Natural killer cell treated with Interleukin-12 subunit alpha and Interleukin-12 subunit beta and Interleukin-15 and Interleukin-18, amount 100 ng/mL, for 72 hours (primary cell): ENCODE measurements at regions not wholly inside any gene's neighbourhood (a gene's known extent, or its start where the extent isn't known, plus 50 kb on each side); places are given as distances from the start of the nearest gene placed in this dataset.
A peak's percentile ranks its signal among the peaks of the same experiment; 100 is the strongest.
"Not testable (repeated sequence)": the region's sequence is repeated elsewhere in the genome, so short reads cannot be mapped to it uniquely, and the experiment has no call there.

Source experiments
- ATAC-seq, 2 donors: fragments of 150-1000 bp; cut with Tn5 transposase in 1 of 2; sonication (Bioruptor Pico), chemical (Tn5 transposase) in 1 of 2; 2 replicates each; pipeline ENCODE4 v1.10.0; 2021
- DNase-seq: peaks from one replicate; pipeline ENCODE4 v3.0.0; 2022; ENCODE audit warnings: low spot score
- H3K27ac Mint-ChIP-seq, 2 donors: 1 replicate in 1 of 2; 2 replicates in 1 of 2; pipeline ENCODE4 v1.8.0; 2022; ENCODE audit warnings: mixed read lengths in 2 of 2, mild to moderate bottlenecking in 1 of 2, moderate library complexity in 1 of 2
- H3K27me3 Mint-ChIP-seq, 2 donors: 1 replicate in 1 of 2; 2 replicates in 1 of 2; pipeline ENCODE4 v1.8.0; 2022; ENCODE audit warnings: mixed read lengths in 2 of 2
- H3K36me3 Mint-ChIP-seq: one replicate; pipeline ENCODE4 v1.8.0; 2022; ENCODE audit warnings: mixed read lengths
- H3K4me1 Mint-ChIP-seq, 2 donors: 1 replicate in 1 of 2; 2 replicates in 1 of 2; pipeline ENCODE4 v1.8.0; 2022; ENCODE audit warnings: low read depth in 2 of 2, mixed read lengths in 2 of 2, mild to moderate bottlenecking in 1 of 2
- H3K4me3 Mint-ChIP-seq: one replicate; pipeline ENCODE4 v1.8.0; 2022; ENCODE audit warnings: mixed read lengths
- H3K9me3 Mint-ChIP-seq: 2 replicates; pipeline ENCODE4 v1.8.0; 2022; ENCODE audit warnings: mixed read lengths

DNA sequence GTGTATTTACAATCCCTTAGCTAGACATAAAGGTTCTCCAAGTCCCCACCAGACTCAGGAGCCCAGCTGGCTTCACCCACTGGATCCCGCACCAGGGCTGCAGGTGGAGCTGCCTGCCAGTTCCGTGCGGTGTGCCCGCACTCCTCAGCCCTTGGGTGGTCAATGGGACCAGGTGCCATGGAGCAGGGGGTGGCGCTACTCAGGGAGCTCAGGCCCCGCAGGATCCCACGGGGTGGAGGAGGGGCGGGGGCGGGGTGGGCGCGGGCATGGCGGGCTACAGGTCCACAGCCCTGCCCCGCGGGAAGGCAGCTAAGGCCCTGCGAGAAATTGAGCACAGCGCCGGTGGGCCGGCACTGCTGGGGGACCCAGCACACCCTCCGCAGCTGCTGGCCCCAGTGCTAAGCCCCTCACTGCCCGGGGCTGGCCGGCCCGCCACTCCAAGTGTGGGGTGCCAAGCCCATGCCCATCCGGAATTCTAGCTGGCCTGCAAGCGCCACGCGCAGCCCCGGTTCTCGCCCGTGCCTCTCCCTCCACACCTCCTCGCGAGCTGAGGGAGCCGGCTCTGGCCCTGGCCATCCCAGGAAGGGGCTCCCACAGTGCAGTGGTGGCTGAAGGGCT is 99.8 kb upstream of the STARD4 start:
- H3K4me3 Mint-ChIP-seq, H3K9me3 Mint-ChIP-seq, ATAC-seq, H3K27ac Mint-ChIP-seq, DNase-seq, H3K4me1 Mint-ChIP-seq, H3K36me3 Mint-ChIP-seq: not testable (repeated sequence)
- H3K27me3 Mint-ChIP-seq: peaks cover 2 to 10% of the 10 kb centered on the region in 2 donors

DNA sequence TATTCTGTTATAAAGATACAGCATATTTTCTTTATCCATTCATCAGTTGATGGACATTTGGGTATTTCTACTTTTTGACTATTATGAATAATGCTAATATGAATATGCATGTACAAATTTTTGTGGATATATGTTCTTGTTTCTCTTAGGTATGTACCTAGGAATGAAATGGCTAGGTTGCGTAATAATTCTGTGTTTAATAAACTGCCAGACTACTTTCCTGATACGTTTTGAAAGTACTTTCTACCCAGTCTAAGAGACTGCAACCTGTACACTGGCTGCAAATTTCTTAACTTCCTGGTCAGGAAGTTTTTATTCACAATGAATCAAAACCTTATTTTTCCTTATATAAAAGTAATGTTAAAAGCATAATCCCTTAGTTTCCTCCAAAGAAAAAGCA is 93.9 kb upstream of the STARD4 start:
- Mint-ChIP-seq H3K4me3 (no peak overlapping the region), H3K27ac (no peak overlapping the region), H3K27me3 (peaks cover 2 to 19% of the 10 kb centered on the region in 2 donors), H3K9me3 (no peaks in the 10 kb centered on the region), H3K4me1 (peaks cover 0 to 2% of the 10 kb centered on the region in 2 donors), H3K36me3 (peaks cover 4% of the 10 kb centered on the region)
- ATAC-seq (no peak), DNase-seq (no peak)

DNA sequence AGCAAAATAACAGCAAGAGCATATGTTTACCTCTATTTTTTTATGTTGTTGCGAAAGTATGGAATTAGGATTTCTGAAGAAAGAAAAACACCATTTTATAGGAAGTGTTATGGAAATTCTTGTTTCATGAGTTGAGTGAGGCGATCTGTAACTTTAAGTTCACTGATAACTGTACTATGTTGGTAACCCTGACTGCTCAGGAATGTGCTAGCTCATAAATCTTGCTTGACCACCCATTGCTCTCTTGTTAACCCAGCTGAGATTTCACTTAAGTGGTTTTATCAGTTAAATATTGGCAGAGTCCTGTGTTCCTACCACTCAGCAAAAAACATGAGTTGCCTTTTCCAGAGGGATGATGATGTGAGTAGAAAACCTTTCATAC is 91.1 kb upstream of the STARD4 start:
- DNase-seq: no peak
- Mint-ChIP-seq H3K36me3 (no peaks in the 10 kb centered on the region), H3K4me1 (peaks cover 0 to 2% of the 10 kb centered on the region in 2 donors), H3K27me3 (peaks cover 2 to 22% of the 10 kb centered on the region in 2 donors), H3K4me3 (no peak overlapping the region), H3K9me3 (no peaks in the 10 kb centered on the region), H3K27ac (no peak overlapping the region)
- no peak for ATAC-seq

DNA sequence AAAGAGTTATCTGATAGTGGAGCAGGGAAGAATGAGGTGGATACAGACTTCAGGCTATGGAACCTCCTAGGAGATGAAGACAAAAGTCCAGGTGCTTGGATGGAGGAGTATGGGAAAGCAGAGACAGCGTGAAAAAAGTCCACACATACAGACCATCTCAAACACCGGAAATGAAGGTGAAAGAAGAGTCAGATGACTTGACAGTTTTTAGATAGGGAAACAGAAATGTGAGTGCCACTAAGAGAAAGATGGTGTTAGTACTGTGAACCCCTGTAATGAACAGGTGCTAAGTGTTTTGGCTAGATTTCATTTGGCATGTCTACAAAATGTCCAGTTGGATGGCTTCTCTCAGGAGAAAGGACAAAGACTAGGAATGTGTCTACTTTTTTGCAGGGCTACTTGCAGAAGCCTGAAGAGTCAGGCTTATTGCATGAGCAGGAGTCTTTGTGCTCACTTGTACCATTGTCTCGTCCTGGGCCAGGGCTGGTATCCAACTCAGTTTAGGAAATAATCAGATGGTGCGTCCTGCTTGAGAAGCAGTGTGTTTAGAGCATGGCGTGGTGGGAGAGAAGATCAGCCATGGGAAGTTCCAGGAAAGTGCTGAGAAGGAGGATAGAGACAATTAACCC is 90.6 kb upstream of the STARD4 start:
- ATAC-seq (no peak), DNase-seq (no peak)
- H3K4me1 Mint-ChIP-seq: peaks cover 0 to 2% of the 10 kb centered on the region in 2 donors
- H3K36me3 Mint-ChIP-seq: no peaks in the 10 kb centered on the region
- no peaks in the 10 kb centered on the region for H3K9me3 Mint-ChIP-seq
- peaks cover 2 to 19% of the 10 kb centered on the region in 2 donors for H3K27me3 Mint-ChIP-seq
- H3K27ac Mint-ChIP-seq: peak overlapping the region in 1 of 2 donors; percentile 26
- no peak overlapping the region for H3K4me3 Mint-ChIP-seq

DNA sequence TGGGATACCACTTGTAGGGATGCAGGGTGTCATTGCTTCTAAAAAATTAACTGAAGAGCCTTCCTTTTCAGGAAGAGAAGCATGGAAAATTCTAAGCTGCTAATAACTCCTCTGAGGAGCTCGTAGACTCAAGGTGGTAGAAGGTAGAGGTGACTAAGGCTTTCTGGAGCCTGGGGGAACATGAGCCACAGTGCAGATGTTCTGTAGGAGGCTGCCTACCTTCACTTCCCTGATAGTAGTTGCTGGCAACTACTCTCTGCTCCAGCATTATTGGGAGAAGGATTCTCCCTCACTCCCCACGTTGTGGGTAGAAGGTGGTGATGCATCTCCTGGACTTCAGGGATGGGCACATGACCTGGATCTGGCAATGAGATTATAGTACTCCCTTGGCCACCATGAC is 86.7 kb upstream of the STARD4 start:
- ATAC-seq: no peak
- H3K27me3 Mint-ChIP-seq: peaks cover 2 to 16% of the 10 kb centered on the region in 2 donors
- peaks cover 0 to 2% of the 10 kb centered on the region in 2 donors for H3K4me1 Mint-ChIP-seq
- H3K36me3 Mint-ChIP-seq: no peaks in the 10 kb centered on the region
- DNase-seq: no peak
- H3K27ac Mint-ChIP-seq: no peak overlapping the region
- H3K4me3 Mint-ChIP-seq: no peak overlapping the region
- H3K9me3 Mint-ChIP-seq: no peaks in the 10 kb centered on the region

DNA sequence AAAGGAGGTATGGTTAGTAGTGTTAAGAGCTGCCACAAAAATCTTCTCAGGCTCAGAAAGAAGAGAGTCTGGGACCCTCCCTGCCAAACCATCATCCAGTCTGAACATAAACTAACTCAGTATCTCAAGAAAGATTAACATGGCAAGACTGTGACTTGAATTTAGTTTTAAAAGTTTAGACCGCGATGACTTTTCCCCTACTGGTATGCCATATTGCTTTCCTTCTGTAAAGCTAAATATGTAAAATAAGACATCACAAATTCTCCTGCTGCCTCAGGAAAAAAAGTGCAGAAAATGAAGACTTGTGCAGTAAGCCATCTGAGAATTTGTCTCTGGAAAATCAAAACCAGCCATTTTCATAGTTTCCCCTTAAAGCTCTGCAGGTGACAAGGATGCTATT is 85.2 kb upstream of the STARD4 start:
- DNase-seq: no peak
- Mint-ChIP-seq H3K9me3 (no peaks in the 10 kb centered on the region), H3K4me3 (no peak overlapping the region), H3K27me3 (peaks cover 2 to 16% of the 10 kb centered on the region in 2 donors), H3K4me1 (peaks cover 0 to 3% of the 10 kb centered on the region in 2 donors), H3K27ac (no peak overlapping the region), H3K36me3 (no peaks in the 10 kb centered on the region)
- no peak for ATAC-seq

DNA sequence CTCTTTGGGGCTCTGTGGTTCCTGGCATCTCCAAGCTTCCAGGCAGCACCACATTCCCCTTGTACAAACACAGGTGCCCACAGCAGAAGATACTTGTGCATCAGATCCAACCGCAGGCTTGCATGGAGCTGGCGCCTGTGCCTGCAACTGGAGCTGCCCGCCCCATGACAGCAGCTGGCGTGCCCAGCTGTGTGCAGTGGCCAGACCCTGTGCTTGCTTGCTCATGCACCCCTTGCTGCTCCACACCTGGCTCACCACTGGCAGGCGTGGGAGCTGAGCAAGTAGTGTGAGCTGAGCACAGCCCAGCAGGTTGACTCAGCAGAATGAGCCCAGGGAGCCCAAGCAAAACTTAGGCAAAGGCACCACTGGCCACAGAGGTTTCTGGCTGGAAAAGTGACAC is 84.4 kb upstream of the STARD4 start:
- Mint-ChIP-seq H3K36me3 (no peaks in the 10 kb centered on the region), H3K4me1 (peaks cover 0 to 3% of the 10 kb centered on the region in 2 donors), H3K4me3 (no peak overlapping the region), H3K27ac (no peak overlapping the region), H3K27me3 (peaks cover 2 to 10% of the 10 kb centered on the region in 2 donors), H3K9me3 (no peaks in the 10 kb centered on the region)
- DNase-seq (no peak), ATAC-seq (peak; percentile 33 to 36)

DNA sequence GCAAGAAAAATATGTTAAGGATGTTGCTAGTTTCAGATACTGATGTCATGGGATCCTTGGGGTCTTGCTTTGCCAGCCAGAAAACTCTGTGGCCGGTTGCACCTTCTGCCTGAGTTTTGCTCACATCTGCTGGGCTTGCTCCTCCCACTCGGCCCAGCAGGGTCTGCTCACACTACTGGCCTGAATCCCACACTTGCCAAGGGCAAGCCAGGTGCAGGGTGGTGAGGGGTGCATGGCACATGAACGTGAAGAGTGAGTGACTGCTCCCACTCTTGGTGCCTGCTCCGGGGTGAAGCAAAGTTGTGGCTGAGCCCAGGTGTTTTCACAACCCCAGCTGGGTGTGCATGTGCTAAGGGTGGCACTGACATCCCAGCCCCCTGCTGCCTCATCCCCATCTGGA is 83.1 kb upstream of the STARD4 start:
- DNase-seq (no peak), ATAC-seq (no peak)
- H3K36me3 Mint-ChIP-seq: no peaks in the 10 kb centered on the region

DNA sequence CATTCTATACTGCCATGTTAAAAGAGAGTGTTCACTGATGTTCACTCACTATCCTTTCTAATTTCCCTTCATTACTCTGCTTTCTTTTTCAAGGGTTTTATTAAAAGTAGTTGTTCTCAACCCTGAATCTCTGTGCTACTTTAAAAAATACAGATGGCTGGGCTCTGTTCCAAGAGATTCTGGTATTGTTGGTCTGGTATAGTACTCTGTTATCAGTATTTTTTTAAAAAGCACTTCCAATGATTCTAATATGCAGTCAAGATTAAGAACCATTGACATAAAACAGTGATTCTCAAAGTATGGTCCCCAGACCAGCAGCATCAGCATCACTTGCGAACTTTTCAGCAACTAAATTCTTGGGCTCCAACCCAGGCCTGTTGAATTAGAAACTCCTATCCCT is 77.0 kb upstream of the STARD4 start:
- H3K27me3 Mint-ChIP-seq: no peaks in the 10 kb centered on the region
- peaks cover 4% of the 10 kb centered on the region for H3K36me3 Mint-ChIP-seq
- ATAC-seq: no peak
- peak overlapping the region in 1 of 2 donors; percentile 93 for H3K27ac Mint-ChIP-seq
- peaks cover 27 to 39% of the 10 kb centered on the region in 2 donors for H3K4me1 Mint-ChIP-seq
- peaks cover 12% of the 10 kb centered on the region for H3K9me3 Mint-ChIP-seq
- no peak for DNase-seq
- no peak overlapping the region for H3K4me3 Mint-ChIP-seq

More for the DNA sequence above, 83.1 kb upstream of the STARD4 start:
- H3K4me1 Mint-ChIP-seq: peaks cover 0 to 3% of the 10 kb centered on the region in 2 donors
- H3K9me3 Mint-ChIP-seq: no peaks in the 10 kb centered on the region
- H3K27ac Mint-ChIP-seq: no peak overlapping the region
- no peak overlapping the region for H3K4me3 Mint-ChIP-seq
- H3K27me3 Mint-ChIP-seq: peaks cover 0 to 4% of the 10 kb centered on the region in 2 donors

DNA sequence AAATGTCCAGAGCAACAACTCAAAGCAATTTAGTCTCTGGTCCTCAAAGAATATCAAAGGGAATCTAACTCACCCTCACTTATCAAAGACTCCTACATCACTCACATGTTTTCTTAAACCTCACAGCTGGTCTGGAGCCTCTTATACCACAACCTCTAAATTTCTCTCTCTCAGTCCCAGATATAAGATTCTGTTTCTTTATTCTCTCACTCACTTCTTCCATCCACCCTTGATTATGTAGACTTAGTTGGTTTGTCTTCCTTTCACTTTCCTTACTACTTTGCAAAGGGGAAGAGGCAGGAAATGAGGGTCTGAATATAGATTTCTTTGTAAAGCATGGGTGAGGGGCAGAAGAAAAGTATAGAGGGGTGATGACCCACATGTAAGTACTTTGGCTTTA is 75.4 kb upstream of the STARD4 start:
- Mint-ChIP-seq H3K27me3 (no peaks in the 10 kb centered on the region), H3K9me3 (peaks cover 15% of the 10 kb centered on the region), H3K36me3 (peaks cover 4% of the 10 kb centered on the region), H3K27ac (peak overlapping the region; percentile 71 to 93), H3K4me3 (peak overlapping the region; percentile 61), H3K4me1 (peaks cover 40 to 50% of the 10 kb centered on the region in 2 donors)
- ATAC-seq: peak; percentile 28 to 46
- DNase-seq: no peak

DNA sequence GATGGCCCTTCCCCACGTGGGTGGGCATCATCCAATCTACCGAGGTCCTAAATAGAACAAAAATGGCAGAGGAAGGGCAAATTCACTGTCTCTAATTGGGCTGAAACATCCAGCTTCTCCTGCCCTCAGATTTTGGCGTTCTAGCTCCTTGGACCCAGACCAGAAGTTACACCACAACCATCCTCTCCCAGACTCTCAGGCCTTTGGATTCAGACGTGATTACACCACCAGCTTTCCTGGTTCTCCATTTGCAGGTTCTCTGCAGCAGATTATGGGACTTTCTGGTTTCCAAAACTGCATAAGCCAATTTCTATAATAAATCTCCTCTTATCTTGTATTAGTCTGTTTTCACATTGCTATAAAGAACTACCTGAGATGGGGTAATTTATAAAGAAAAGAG is 73.6 kb upstream of the STARD4 start:
- Mint-ChIP-seq H3K27me3 (no peaks in the 10 kb centered on the region), H3K4me3 (no peak overlapping the region), H3K36me3 (peaks cover 4% of the 10 kb centered on the region), H3K27ac (peak overlapping the region in 1 of 2 donors; percentile 93), H3K4me1 (peaks cover 51 to 66% of the 10 kb centered on the region in 2 donors), H3K9me3 (peaks cover 23% of the 10 kb centered on the region)
- ATAC-seq (no peak), DNase-seq (no peak)

DNA sequence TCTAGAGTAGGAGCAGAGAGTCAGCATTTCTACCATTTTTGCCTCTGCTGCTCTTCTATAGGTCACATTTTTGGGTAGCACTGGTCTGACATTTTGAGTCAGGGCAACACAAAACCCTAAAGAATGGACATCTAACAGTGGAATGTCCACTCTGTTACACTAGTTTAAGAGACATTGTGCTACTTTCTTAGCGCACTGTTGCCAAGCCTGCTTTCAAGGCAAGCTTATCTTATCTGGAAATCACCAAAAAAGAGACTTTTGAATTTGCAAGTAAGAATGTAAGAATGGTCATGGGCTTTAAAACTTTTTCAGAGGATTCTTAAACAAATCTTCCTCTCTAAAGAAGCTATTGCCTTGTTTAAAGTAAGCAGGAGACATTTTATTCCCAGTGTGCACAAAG is 73.0 kb upstream of the STARD4 start:
- peaks cover 4% of the 10 kb centered on the region for H3K36me3 Mint-ChIP-seq
- peaks cover 51 to 67% of the 10 kb centered on the region in 2 donors for H3K4me1 Mint-ChIP-seq
- ATAC-seq (no peak), DNase-seq (no peak)
- H3K27me3 Mint-ChIP-seq: no peaks in the 10 kb centered on the region
- H3K9me3 Mint-ChIP-seq: peaks cover 23% of the 10 kb centered on the region
- H3K4me3 Mint-ChIP-seq: peak overlapping the region; percentile 59
- H3K27ac Mint-ChIP-seq: peak overlapping the region; percentile 87 to 93

DNA sequence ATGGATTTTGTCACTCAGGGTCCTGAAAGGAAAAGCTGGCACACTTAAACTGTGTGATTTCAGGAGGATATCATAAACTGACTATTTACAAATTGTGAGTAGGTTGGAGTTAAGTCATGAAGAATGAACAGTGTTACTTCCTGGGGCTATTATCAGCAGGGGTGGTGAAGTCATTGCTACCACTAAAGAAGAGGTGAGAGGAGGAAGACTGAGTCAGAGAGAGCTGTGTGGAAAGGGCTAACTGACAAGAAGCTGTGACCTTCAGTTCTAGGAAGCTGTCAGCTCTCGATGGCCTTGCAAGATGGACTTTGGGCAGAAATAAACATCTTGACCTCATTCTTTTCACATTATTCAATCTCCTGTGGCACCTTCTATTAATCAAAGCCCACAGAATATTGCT is 72.3 kb upstream of the STARD4 start:
- no peaks in the 10 kb centered on the region for H3K27me3 Mint-ChIP-seq
- DNase-seq (peak; percentile 87), ATAC-seq (peak; percentile 94 to 97)
- H3K4me1 Mint-ChIP-seq: peaks cover 51 to 67% of the 10 kb centered on the region in 2 donors
- H3K9me3 Mint-ChIP-seq: peaks cover 23% of the 10 kb centered on the region
- H3K4me3 Mint-ChIP-seq: peak overlapping the region; percentile 59
- H3K36me3 Mint-ChIP-seq: peaks cover 4% of the 10 kb centered on the region
- H3K27ac Mint-ChIP-seq: peak overlapping the region; percentile 87 to 93

DNA sequence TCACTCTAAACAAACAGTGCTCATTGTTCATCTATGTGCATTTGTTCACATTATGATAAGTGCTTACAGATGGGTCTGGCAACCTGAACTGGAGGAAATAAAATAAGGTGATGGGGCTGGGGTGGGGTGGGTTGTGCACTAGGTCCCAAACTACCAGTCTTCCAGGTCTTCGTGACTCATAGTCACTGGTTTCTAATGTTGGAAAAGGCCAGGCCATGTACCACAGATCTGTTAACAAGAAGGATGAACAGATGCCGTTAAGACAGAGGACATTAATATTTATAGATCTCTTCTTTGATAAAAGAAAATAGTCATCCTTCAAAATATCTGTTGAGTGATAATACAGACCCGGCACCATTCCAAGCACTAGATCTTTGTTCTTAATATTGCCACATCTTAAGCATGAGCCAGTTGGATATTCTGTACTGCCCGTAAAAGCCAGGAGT is 71.4 kb upstream of the STARD4 start:
- ATAC-seq: no peak
- Mint-ChIP-seq H3K36me3 (peaks cover 6% of the 10 kb centered on the region), H3K27me3 (no peaks in the 10 kb centered on the region), H3K27ac (peak overlapping the region; percentile 87 to 93), H3K4me3 (peak overlapping the region; percentile 73), H3K9me3 (peaks cover 23% of the 10 kb centered on the region), H3K4me1 (peaks cover 51 to 67% of the 10 kb centered on the region in 2 donors)
- no peak for DNase-seq
